ENCODE measurements at regions not wholly inside any gene's neighbourhood (a gene's known extent, or its start where the extent isn't known, plus 50 kb on each side); places are given as distances from the start of the nearest gene placed in this dataset.

DNA sequence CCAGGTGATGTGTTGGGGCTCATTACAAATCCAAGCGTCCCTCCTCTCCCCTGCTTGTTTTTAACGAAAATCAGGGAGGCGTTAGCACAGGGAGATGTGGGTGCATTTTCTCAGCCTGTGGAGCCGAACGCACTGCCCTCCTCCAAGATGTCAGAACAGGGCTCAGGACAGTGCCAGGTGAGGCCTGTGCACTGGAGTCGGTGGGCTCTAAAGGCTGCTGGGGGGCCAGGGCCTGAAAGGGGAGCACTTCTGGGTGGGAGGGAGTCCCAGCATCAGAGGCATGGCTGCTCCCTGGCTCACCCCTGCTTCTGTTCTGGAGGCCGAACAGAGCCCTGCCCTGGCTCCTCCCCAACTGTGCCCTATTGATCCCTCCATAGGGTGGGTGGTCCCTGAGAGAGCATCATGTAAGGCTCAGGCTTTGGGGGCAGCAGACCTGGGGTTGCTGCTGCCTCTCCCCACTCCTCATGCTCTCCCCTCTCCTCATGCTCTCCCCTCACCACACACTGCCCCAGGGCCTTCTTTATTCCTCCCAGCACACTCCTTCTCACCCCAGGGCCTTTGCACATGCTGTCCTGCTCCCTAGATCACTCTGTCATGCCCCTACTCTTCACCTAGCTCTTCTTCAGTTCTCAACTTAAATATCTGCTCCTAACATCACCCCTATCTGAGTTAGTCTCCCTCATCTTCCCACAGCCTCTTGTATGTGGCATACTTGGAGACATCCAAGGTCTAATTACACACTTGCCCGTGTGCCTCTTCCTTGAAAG lies 725.2 kb downstream of the PTPRU start:
- TF ChIP-seq, protein P1, sequence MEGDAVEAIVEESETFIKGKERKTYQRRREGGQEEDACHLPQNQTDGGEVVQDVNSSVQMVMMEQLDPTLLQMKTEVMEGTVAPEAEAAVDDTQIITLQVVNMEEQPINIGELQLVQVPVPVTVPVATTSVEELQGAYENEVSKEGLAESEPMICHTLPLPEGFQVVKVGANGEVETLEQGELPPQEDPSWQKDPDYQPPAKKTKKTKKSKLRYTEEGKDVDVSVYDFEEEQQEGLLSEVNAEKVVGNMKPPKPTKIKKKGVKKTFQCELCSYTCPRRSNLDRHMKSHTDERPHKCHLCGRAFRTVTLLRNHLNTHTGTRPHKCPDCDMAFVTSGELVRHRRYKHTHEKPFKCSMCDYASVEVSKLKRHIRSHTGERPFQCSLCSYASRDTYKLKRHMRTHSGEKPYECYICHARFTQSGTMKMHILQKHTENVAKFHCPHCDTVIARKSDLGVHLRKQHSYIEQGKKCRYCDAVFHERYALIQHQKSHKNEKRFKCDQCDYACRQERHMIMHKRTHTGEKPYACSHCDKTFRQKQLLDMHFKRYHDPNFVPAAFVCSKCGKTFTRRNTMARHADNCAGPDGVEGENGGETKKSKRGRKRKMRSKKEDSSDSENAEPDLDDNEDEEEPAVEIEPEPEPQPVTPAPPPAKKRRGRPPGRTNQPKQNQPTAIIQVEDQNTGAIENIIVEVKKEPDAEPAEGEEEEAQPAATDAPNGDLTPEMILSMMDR (IDR thresholded peaks at IDR 0.05) = no peak
- no peak for TF ChIP-seq POLR2AphosphoS5 (IDR thresholded peaks at IDR 0.05)

All from upper lobe of left lung (tissue), 4 donors.